Liver (tissue), 2 donors: ENCODE measurements at regions not wholly inside any gene's neighbourhood (a gene's known extent, or its start where the extent isn't known, plus 50 kb on each side); places are given as distances from the start of the nearest gene placed in this dataset.

ENCODE experiments used
- EGR1 ChIP-seq, 2 donors: IDR thresholded peaks; 2 replicates each; pipeline ENCODE4 v1.6.1; 2016 to 2018; ENCODE audit warnings: antibody characterized with exemption in 2 of 2, low read depth in 2 of 2
- SP1 ChIP-seq: IDR thresholded peaks from 2 replicates; pipeline ENCODE4 v1.6.1; 2018; ENCODE audit warnings: antibody characterized with exemption, mild to moderate bottlenecking
- YY1 ChIP-seq: IDR thresholded peaks from 2 replicates; pipeline ENCODE4 v1.6.1; 2016; ENCODE audit warnings: antibody characterized with exemption, mild to moderate bottlenecking
- donor health status: healthy.

DNA sequence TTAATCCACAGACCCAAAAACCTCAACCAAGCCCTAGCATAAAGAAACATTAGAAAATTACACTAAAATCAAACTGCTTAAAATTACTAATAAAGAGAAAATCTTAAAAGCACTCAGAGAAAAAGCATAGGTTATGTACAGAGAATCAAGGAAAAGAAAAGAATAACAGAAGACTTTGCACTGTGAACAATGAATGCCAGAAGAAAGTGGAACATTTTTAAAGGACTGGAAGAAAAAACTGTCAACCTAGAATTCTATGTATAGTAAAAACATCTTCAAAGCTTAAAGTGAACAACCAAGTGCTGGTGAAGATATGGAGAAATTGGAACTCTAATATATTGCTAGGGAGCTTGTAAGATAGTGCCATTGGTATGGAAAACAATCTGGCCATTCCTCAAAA lies 82.7 kb upstream of the SLC6A11 start:
- no peak for TF ChIP-seq EGR1 (IDR thresholded peaks at IDR 0.05; ENCODE audit: low read depth in 2 of 2)
- no peak for TF ChIP-seq YY1
- no peak for TF ChIP-seq SP1
